Panc1 (cell line): ENCODE measurements at regions not wholly inside any gene's neighbourhood (a gene's known extent, or its start where the extent isn't known, plus 50 kb on each side); places are given as distances from the start of the nearest gene placed in this dataset.

Experiments
- ATAC-seq: fragments of 200-7000 bp; cut with Tn5 transposase; 2 replicates; pipeline ENCODE4 v1.9.1; 2020; ENCODE audit warnings: mild to moderate bottlenecking, moderate library complexity
- BruUV-seq: library from RNA; stranded (reverse); fragments of 400-500 nt; replicated peaks from 2 replicates; lab custom pipeline; 2021; lab: Mats Ljungman, UMichigan
- CTCF ChIA-PET: fragments of 300-600 bp; sonication (Branson Sonifier 250); formaldehyde crosslinking; loops from one replicate; lab custom pipeline; 2022; ENCODE audit warnings: antibody characterized with exemption; lab: Charles Lee
- POLR2A ChIA-PET: fragments of 300-600 bp; sonication (Branson Sonifier 250); formaldehyde crosslinking; loops from one replicate; lab custom pipeline; 2022; ENCODE audit warnings: antibody characterized with exemption; lab: Charles Lee
- DNase-seq: peaks from one replicate; pipeline ENCODE4 v3.0.0-alpha.2; 2010; ENCODE audit warnings: low read depth, low spot score
- H3K27ac ChIP-seq: 2 replicates; pipeline ENCODE4 v1.5.1; 2011; ENCODE audit warnings: mild to moderate bottlenecking, low read length, inconsistent platforms
- H3K27me3 ChIP-seq: fragments of 200-500 bp; sonication (Bioruptor generic); 2 replicates; pipeline ENCODE4 v1.6.0; 2014; ENCODE audit warnings: low read length, inconsistent platforms; ENCODE audit not compliant: control insufficient read depth, insufficient read depth
- H3K36me3 ChIP-seq: fragments of 200-500 bp; sonication (Bioruptor generic); 2 replicates; pipeline ENCODE4 v1.5.1; 2014; ENCODE audit warnings: inconsistent platforms, mild to moderate bottlenecking, low read length, moderate library complexity; ENCODE audit not compliant: control insufficient read depth, insufficient read depth
- H3K4me1 ChIP-seq: 2 replicates; pipeline ENCODE4 v1.5.1; 2011; ENCODE audit warnings: inconsistent platforms, mild to moderate bottlenecking, low read length, moderate library complexity; ENCODE audit not compliant: control insufficient read depth, insufficient read depth
- H3K4me3 ChIP-seq, 2 experiments: 2 replicates each; pipeline ENCODE4 v1.5.1; 2011 to 2012; ENCODE audit warnings: low read depth in 2 of 2, low read length in 2 of 2, mild to moderate bottlenecking in 2 of 2, inconsistent platforms in 1 of 2, moderate library complexity in 1 of 2
- H3K9me3 ChIP-seq: fragments of 200-500 bp; sonication (Bioruptor generic); 2 replicates; pipeline ENCODE4 v1.5.1; 2014; ENCODE audit warnings: low read depth, mild to moderate bottlenecking, inconsistent platforms, low read length, moderate library complexity; ENCODE audit not compliant: control insufficient read depth, insufficient read depth
- CTCF ChIP-seq: fragments of 450-650 bp; IDR thresholded peaks from 2 replicates; pipeline ENCODE4 v1.5.1; 2017; ENCODE audit warnings: mild to moderate bottlenecking
- POLR2AphosphoS5 ChIP-seq: IDR thresholded peaks from 2 replicates; pipeline ENCODE4 v1.6.1; 2012; ENCODE audit warnings: mild to moderate bottlenecking, low read depth, low read length, moderate library complexity
- REST ChIP-seq, 2 experiments: IDR thresholded peaks; 2 replicates each; pipeline ENCODE4 v1.6.1; 2011 to 2012; ENCODE audit warnings: low read depth in 2 of 2, control low read depth in 1 of 2, low read length in 1 of 2, mild to moderate bottlenecking in 1 of 2, moderate library complexity in 1 of 2; ENCODE audit not compliant: insufficient read depth in 1 of 2
- SIN3A ChIP-seq: IDR thresholded peaks from 2 replicates; pipeline ENCODE4 v1.6.1; 2012; ENCODE audit warnings: low read depth, mild to moderate bottlenecking, low read length, moderate library complexity, borderline replicate concordance; ENCODE audit not compliant: insufficient read depth
- TCF7L2 ChIP-seq: IDR thresholded peaks from 2 replicates; pipeline ENCODE4 v1.6.1; 2011; ENCODE audit warnings: mild to moderate bottlenecking, low read depth, low read length, inconsistent platforms
- in situ Hi-C: cut with HindIII; loops from 2 replicates; pipeline ENCODE4 v1.10.0; 2016; ENCODE audit warnings: low sequenced_read_pairs, low pct_unique_long_range_greater_than_20kb
- intact Hi-C: fragments of 100-400 bp; cut with micrococcal nuclease; formaldehyde crosslinking; loops from one replicate; pipeline ENCODE4 v1.10.0; 2022; ENCODE audit not compliant: unreplicated experiment

- H3K27ac ChIP-seq, result no peak overlapping the region
- BruUV-seq, result no TSS peak
- H3K9me3 ChIP-seq, result no peaks in the 10 kb centered on the region
- ChIA-PET POLR2A (no interaction called here), CTCF (no interaction called here)
- intact Hi-C loops (no loop called here), in situ Hi-C loops (no loop called here)
- no peak for DNase-seq
- ATAC-seq, result no peak
- no peaks in the 10 kb centered on the region for H3K4me1 ChIP-seq
- H3K27me3 ChIP-seq, result peaks cover 3% of the 10 kb centered on the region; the same call in 1 of the 2 replicates
- no peaks in the 10 kb centered on the region for H3K36me3 ChIP-seq
- H3K4me3 ChIP-seq, result no peak overlapping the region
- TF ChIP-seq SIN3A, result no peak
- TF ChIP-seq CTCF, result no peak
- no peak for TF ChIP-seq REST (IDR thresholded peaks at IDR 0.05; ENCODE audit: insufficient read depth in 1 of 2, low read depth in 2 of 2, low read length in 1 of 2)
- no peak for TF ChIP-seq TCF7L2
- TF ChIP-seq POLR2AphosphoS5, result no peak
Measured at GRCh38 chr2:224194161-224194560, 155.1 kb upstream of the SERPINE2 start.

GRCh38 chr2:224191465-224191864, 152.4 kb upstream of the SERPINE2 start:
- Histone ChIP-seq H3K27me3 (peaks cover 3% of the 10 kb centered on the region; the same call in 1 of the 2 replicates), H3K27ac (no peak overlapping the region), H3K36me3 (no peaks in the 10 kb centered on the region), H3K9me3 (no peaks in the 10 kb centered on the region), H3K4me3 (no peak overlapping the region), H3K4me1 (no peaks in the 10 kb centered on the region)
- CTCF ChIA-PET, result no interaction called here
- POLR2A ChIA-PET, result no interaction called here
- intact Hi-C loops, result no loop called here
- TF ChIP-seq CTCF, result no peak
- TF ChIP-seq REST (IDR thresholded peaks at IDR 0.05; ENCODE audit: insufficient read depth in 1 of 2, low read depth in 2 of 2, low read length in 1 of 2), result no peak
- TF ChIP-seq SIN3A, result no peak
- no peak for TF ChIP-seq POLR2AphosphoS5
- no peak for TF ChIP-seq TCF7L2
- DNase-seq (no peak), ATAC-seq (no peak)
- no TSS peak for BruUV-seq
- in situ Hi-C loops, result no loop called here
